Endothelial cell of umbilical vein (primary cell): ENCODE measurements at regions not wholly inside any gene's neighbourhood (a gene's known extent, or its start where the extent isn't known, plus 50 kb on each side); places are given as distances from the start of the nearest gene placed in this dataset.

Source experiments
- BruUV-seq: library from RNA; stranded (reverse); fragments of 400-500 nt; replicated peaks from 2 replicates; lab custom pipeline; 2021; lab: Mats Ljungman, UMichigan
- CTCF ChIA-PET: fragments of 300-600, 350-600 bp; sonication (Branson Sonifier 250); formaldehyde crosslinking; loops from one replicate; lab custom pipeline; 2021; ENCODE audit warnings: antibody characterized with exemption, inconsistent platforms; lab: Charles Lee
- POLR2A ChIA-PET: fragments of 300-600, 350-600 bp; sonication (Branson Sonifier 250); formaldehyde crosslinking; loops from one replicate; lab custom pipeline; 2021; ENCODE audit warnings: antibody characterized with exemption, inconsistent platforms; lab: Charles Lee
- DNase-seq: peaks from one replicate; pipeline ENCODE4 v3.0.0-alpha.2; 2011; ENCODE audit warnings: low read depth, low spot score
- FAIRE-seq: peaks from 2 replicates; lab custom pipeline; 2011; peaks lifted over from hg19 to GRCh38; lab: Jason Lieb, UNC
- H2AFZ ChIP-seq: 2 replicates; pipeline ENCODE4 v1.6.0; 2012; ENCODE audit warnings: low read depth, low read length, control low read depth, inconsistent platforms
- H3K27ac ChIP-seq: 2 replicates; pipeline ENCODE4 v1.5.1; 2011; ENCODE audit warnings: low read depth, mild to moderate bottlenecking, control low read depth, low read length, moderate library complexity; ENCODE audit not compliant: insufficient read depth
- H3K27me3 ChIP-seq, 2 experiments: 2 replicates each; pipeline versions ENCODE4 v1.6.0 to v1.6.1; 2011; ENCODE audit warnings: low read length in 2 of 2, mixed read lengths in 1 of 2; ENCODE audit not compliant: control insufficient read depth in 2 of 2, insufficient read depth in 2 of 2
- H3K36me3 ChIP-seq, 2 experiments: 2 replicates in 1 of 2; 3 replicates in 1 of 2; pipeline ENCODE4 v1.5.1; 2011; ENCODE audit warnings: low read length in 2 of 2, mild to moderate bottlenecking in 1 of 2, moderate library complexity in 1 of 2; ENCODE audit not compliant: control insufficient read depth in 2 of 2, insufficient read depth in 2 of 2; ENCODE audit errors: extremely low read depth in 1 of 2
- H3K4me1 ChIP-seq: 3 replicates; pipeline ENCODE4 v1.5.1; 2011; ENCODE audit warnings: mild to moderate bottlenecking, low read length; ENCODE audit not compliant: control insufficient read depth, insufficient read depth; ENCODE audit errors: extremely low read depth
- H3K4me2 ChIP-seq: 2 replicates; pipeline ENCODE4 v1.6.1; 2011; ENCODE audit warnings: low read length, control low read depth, mixed read lengths; ENCODE audit not compliant: insufficient read depth
- H3K4me3 ChIP-seq, 3 experiments: fragments of 200-600 bp in 1 of 3; sonication (generic), shearing (Covaris generic) in 1 of 3; replicated peaks in 1 of 3; 2 replicates each; pipeline ENCODE4 v1.5.1; 2011 to 2016; ENCODE audit warnings: control low read depth in 3 of 3, low read length in 3 of 3, mild to moderate bottlenecking in 2 of 3, inconsistent platforms in 1 of 3, low read depth in 1 of 3, moderate library complexity in 1 of 3; ENCODE audit not compliant: insufficient read depth in 1 of 3
- H3K79me2 ChIP-seq: 2 replicates; pipeline ENCODE4 v1.6.0; 2012; ENCODE audit warnings: low read length, inconsistent platforms; ENCODE audit not compliant: control insufficient read depth, insufficient read depth
- H3K9ac ChIP-seq: replicated peaks from 2 replicates; pipeline ENCODE3; 2011; ENCODE audit warnings: low read length, control low read depth; ENCODE audit not compliant: insufficient read depth; ENCODE audit errors: extremely low read depth
- H3K9me1 ChIP-seq: replicated peaks from 3 replicates; pipeline ENCODE4 v1.6.0; 2011; ENCODE audit warnings: mild to moderate bottlenecking, low read length; ENCODE audit not compliant: control insufficient read depth, insufficient read depth; ENCODE audit errors: extremely low read depth
- H3K9me3 ChIP-seq: replicated peaks from 2 replicates; pipeline ENCODE4 v1.5.1; 2012; ENCODE audit warnings: low read length, inconsistent platforms; ENCODE audit not compliant: control insufficient read depth, insufficient read depth
- H4K20me1 ChIP-seq: replicated peaks from 2 replicates; pipeline ENCODE3; 2011; ENCODE audit warnings: mild to moderate bottlenecking, low read length; ENCODE audit not compliant: control insufficient read depth, insufficient read depth; ENCODE audit errors: extremely low read depth
- CTCF ChIP-seq, 2 donors: IDR thresholded peaks; 1 replicate in 1 of 2; 2 replicates in 1 of 2; pipeline ENCODE4 v1.5.1; 2011; ENCODE audit warnings: low read length in 2 of 2, mild to moderate bottlenecking in 2 of 2, moderate library complexity in 2 of 2, control low read depth in 1 of 2, inconsistent platforms in 1 of 2, low read depth in 1 of 2; ENCODE audit not compliant: insufficient read depth in 1 of 2; ENCODE audit errors: extremely low read depth in 1 of 2
- GATA2 ChIP-seq: IDR thresholded peaks from 2 replicates; pipeline ENCODE4 v1.7.0; 2011; ENCODE audit warnings: low read depth, mild to moderate bottlenecking, moderate library complexity, mixed read lengths, low read length; ENCODE audit not compliant: insufficient read length, insufficient read depth
- MAX ChIP-seq: IDR thresholded peaks from 2 replicates; pipeline ENCODE4 v1.6.1; 2011; ENCODE audit not compliant: insufficient read depth, insufficient read length
- POLR2A ChIP-seq: IDR thresholded peaks from 2 replicates; pipeline ENCODE4 v1.6.1; 2012; ENCODE audit warnings: low read depth, mild to moderate bottlenecking, control low read depth, low read length
- POLR2AphosphoS5 ChIP-seq: IDR thresholded peaks from 2 replicates; pipeline ENCODE4 v1.6.1; 2012; ENCODE audit warnings: low read depth, mild to moderate bottlenecking, control low read depth, low read length, moderate library complexity; ENCODE audit not compliant: insufficient read depth
- dilution Hi-C: fragments of 300-500 bp; cut with MboI; formaldehyde crosslinking; loops from one replicate; pipeline ENCODE4 v1.15.0; 2019; ENCODE audit warnings: low sequenced_read_pairs; ENCODE audit not compliant: extremely low pct_ligation_motif_present
- intact Hi-C: fragments of 100-400 bp; cut with micrococcal nuclease; formaldehyde crosslinking; loops from one replicate; pipeline ENCODE4 v1.10.0; 2022

DNA sequence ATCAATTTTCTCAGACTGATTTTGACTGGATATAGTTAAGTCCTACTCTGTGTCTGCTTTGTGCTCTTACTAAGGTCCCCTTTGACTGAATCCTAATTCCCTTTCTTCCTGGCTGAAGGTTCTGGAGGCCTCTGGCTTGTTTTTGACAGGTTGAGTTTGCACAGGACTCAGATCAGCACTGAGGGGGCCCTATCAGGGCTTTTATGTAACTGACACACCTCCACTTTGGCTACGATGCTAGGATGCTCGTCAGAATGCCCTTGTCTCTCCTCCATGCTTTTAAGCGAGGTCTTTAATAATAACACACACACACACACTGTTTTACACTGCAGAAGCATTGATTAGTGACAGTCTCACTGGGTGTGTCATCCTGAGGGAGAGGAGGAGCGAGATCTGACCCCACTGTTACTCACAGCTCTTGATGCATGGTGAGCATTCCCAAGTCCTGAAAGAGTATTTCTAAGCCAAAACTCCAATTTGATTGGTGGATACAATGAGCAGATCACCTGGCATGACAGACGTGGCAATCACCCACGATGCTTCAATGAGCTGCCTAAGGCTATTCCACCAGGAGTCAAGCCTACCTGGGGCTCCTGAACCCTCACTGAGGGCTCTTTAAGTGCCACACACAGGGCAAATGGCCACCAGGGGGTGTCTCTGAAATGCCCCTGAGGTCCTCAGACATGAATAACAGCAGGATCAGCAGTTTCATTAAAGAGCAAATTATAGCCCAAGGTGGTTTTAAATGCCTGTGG, 130.4 kb upstream of the CPEB2 start:
- H3K79me2 ChIP-seq, result no peaks in the 10 kb centered on the region
- no peak overlapping the region for H3K4me3 ChIP-seq
- no peaks in the 10 kb centered on the region for H3K36me3 ChIP-seq
- ChIA-PET POLR2A (no interaction called here), CTCF (interaction anchor here (1.1 kb wide), 1 partner anchor 585 kb away, joined by 3 read pairs; no protein-coding TSS in a partner anchor)
- H3K4me1 ChIP-seq, result no peaks in the 10 kb centered on the region
- H3K9me1 ChIP-seq, result no peaks in the 10 kb centered on the region
- no peak for TF ChIP-seq GATA2
- TF ChIP-seq CTCF (IDR thresholded peaks at IDR 0.05; ENCODE audit: extremely low read depth in 1 of 2, insufficient read depth in 1 of 2, low read depth in 1 of 2, low read length in 2 of 2), result peak in 1 of 2 donors; percentile 18
- TF ChIP-seq POLR2AphosphoS5, result no peak
- intact Hi-C loops, result no loop called here
- DNase-seq, result peak; percentile 6
- H2AFZ ChIP-seq, result no peak overlapping the region
- BruUV-seq, result no TSS peak
- no peaks in the 10 kb centered on the region for H3K27me3 ChIP-seq
- no peaks in the 10 kb centered on the region for H4K20me1 ChIP-seq
- no peaks in the 10 kb centered on the region for H3K9me3 ChIP-seq
- dilution Hi-C loops, result no loop called here
- H3K4me2 ChIP-seq, result no peak overlapping the region
- FAIRE-seq, result no peak
- no peak overlapping the region for H3K27ac ChIP-seq
- H3K9ac ChIP-seq, result no peak overlapping the region

DNA sequence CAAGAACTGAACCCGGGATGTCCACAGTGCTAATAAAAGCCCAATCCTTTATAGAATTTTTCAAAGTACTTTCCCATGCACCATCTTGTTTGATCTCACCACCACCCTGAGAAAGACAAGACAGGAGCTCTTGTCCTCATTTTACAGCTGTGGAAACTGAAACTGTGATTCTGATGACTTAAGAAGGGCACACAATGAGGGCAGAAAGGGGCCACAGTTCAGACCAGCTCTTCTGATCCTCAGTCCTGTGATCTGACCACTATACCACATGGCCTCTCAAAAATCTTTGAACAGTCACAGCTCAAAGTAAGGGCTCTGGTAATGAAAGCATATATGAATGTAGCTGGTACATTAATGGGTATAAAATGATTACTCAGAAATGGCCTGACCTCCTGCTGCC, 127.3 kb upstream of the CPEB2 start:
- Histone ChIP-seq H3K9me3 (no peaks in the 10 kb centered on the region), H3K27ac (no peak overlapping the region), H3K36me3 (no peaks in the 10 kb centered on the region), H3K79me2 (no peaks in the 10 kb centered on the region), H3K4me2 (no peak overlapping the region), H2AFZ (no peak overlapping the region), H3K9ac (no peak overlapping the region), H3K4me3 (no peak overlapping the region), H3K4me1 (no peaks in the 10 kb centered on the region), H3K27me3 (no peaks in the 10 kb centered on the region), H3K9me1 (no peaks in the 10 kb centered on the region), H4K20me1 (no peaks in the 10 kb centered on the region)
- TF ChIP-seq CTCF (IDR thresholded peaks at IDR 0.05; ENCODE audit: extremely low read depth in 1 of 2, insufficient read depth in 1 of 2, low read depth in 1 of 2, low read length in 2 of 2) (no peak), POLR2A (no peak), MAX (no peak)
- intact Hi-C loops (no loop called here), dilution Hi-C loops (no loop called here)
- ChIA-PET CTCF (no interaction called here), POLR2A (no interaction called here)
- no TSS peak for BruUV-seq
- no peak for DNase-seq
- no peak for FAIRE-seq
